Fibroblast of lung (primary cell): ENCODE measurements at regions not wholly inside any gene's neighbourhood (a gene's known extent, or its start where the extent isn't known, plus 50 kb on each side); places are given as distances from the start of the nearest gene placed in this dataset.

Experiments
- EZH2 ChIP-seq: IDR thresholded peaks from 2 replicates; pipeline ENCODE4 v1.5.1; 2012; ENCODE audit warnings: low read length, control low read depth, mild to moderate bottlenecking; ENCODE audit errors: missing control alignments
- TF ChIP-seq, protein P1 (sequence below), 2 donors: IDR thresholded peaks in 1 of 2; conservative IDR thresholded peaks in 1 of 2; 1 replicate in 1 of 2; 2 replicates in 1 of 2; pipeline ENCODE4 v1.5.1; 2011 to 2012; ENCODE audit warnings: low read length in 2 of 2, control low read depth in 1 of 2, inconsistent platforms in 1 of 2, low read depth in 1 of 2, mild to moderate bottlenecking in 1 of 2

DNA sequence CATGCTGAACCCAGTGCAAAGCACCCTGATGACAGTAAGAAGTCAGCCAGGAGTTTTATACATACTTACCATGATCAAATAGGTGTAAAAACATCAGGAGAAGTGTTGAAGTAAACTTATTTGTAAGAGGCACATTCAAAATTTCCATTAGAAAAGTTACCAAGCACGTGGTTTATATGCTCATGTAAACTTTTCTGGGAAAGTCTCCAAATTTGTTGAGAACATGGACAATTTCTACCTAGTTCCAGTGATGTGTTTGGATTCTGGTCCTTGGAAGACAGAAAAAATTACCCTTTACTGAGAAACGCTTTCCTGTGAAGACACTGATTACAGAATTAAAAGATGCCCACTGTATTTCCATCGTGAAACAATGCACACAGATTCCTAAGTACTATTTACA, 288.9 kb upstream of the CDH4 start:
- TF ChIP-seq EZH2: no peak
- TF ChIP-seq, protein P1, sequence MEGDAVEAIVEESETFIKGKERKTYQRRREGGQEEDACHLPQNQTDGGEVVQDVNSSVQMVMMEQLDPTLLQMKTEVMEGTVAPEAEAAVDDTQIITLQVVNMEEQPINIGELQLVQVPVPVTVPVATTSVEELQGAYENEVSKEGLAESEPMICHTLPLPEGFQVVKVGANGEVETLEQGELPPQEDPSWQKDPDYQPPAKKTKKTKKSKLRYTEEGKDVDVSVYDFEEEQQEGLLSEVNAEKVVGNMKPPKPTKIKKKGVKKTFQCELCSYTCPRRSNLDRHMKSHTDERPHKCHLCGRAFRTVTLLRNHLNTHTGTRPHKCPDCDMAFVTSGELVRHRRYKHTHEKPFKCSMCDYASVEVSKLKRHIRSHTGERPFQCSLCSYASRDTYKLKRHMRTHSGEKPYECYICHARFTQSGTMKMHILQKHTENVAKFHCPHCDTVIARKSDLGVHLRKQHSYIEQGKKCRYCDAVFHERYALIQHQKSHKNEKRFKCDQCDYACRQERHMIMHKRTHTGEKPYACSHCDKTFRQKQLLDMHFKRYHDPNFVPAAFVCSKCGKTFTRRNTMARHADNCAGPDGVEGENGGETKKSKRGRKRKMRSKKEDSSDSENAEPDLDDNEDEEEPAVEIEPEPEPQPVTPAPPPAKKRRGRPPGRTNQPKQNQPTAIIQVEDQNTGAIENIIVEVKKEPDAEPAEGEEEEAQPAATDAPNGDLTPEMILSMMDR (conservative IDR thresholded peaks at IDR 0.05 in 1 of 2, IDR thresholded peaks at IDR 0.05 in 1 of 2; ENCODE audit: low read depth in 1 of 2, low read length in 2 of 2): no peak
